ENCODE measurements at regions not wholly inside any gene's neighbourhood (a gene's known extent, or its start where the extent isn't known, plus 50 kb on each side); places are given as distances from the start of the nearest gene placed in this dataset.

- no peak for DNase-seq
These were observed 614.0 kb downstream of the SLC4A3 start for GRCh38 chr2:220241423-220241822.

- DNase-seq: no peak
These were observed 616.1 kb downstream of the SLC4A3 start for GRCh38 chr2:220243571-220243970.

GRCh38 chr2:220246386-220246785 lies 619.0 kb downstream of the SLC4A3 start:
- no peak for DNase-seq

- no peak for DNase-seq
These were observed 620.3 kb downstream of the SLC4A3 start for GRCh38 chr2:220247588-220248350.

- no peak for DNase-seq
These were observed 632.2 kb downstream of the SLC4A3 start for GRCh38 chr2:220259662-220260061.

- DNase-seq: no peak
These were observed 635.9 kb downstream of the SLC4A3 start for GRCh38 chr2:220263300-220263699.

GRCh38 chr2:220269367-220269766 lies 641.9 kb downstream of the SLC4A3 start:
- DNase-seq: no peak

- DNase-seq: no peak
These were observed 643.1 kb downstream of the SLC4A3 start for GRCh38 chr2:220270481-220271070.

GRCh38 chr2:220272656-220273055 lies 645.2 kb downstream of the SLC4A3 start:
- no peak for DNase-seq

GRCh38 chr2:220273082-220273481 lies 645.7 kb downstream of the SLC4A3 start:
- DNase-seq: no peak

GRCh38 chr2:220275454-220275853 lies 648.0 kb downstream of the SLC4A3 start:
- DNase-seq: no peak

- no peak for DNase-seq
These were observed 649.5 kb downstream of the SLC4A3 start for GRCh38 chr2:220276741-220277444.

GRCh38 chr2:220277445-220277975 lies 650.1 kb downstream of the SLC4A3 start:
- DNase-seq: no peak

- DNase-seq: no peak
These were observed 650.6 kb downstream of the SLC4A3 start for GRCh38 chr2:220278022-220278421.

GRCh38 chr2:220279372-220279771 lies 651.9 kb downstream of the SLC4A3 start:
- no peak for DNase-seq

- DNase-seq: no peak
These were observed 652.4 kb downstream of the SLC4A3 start for GRCh38 chr2:220279840-220280239.

GRCh38 chr2:220280736-220281135 lies 653.3 kb downstream of the SLC4A3 start:
- DNase-seq: no peak

GRCh38 chr2:220281771-220282170 lies 654.3 kb downstream of the SLC4A3 start:
- no peak for DNase-seq

- DNase-seq: no peak
These were observed 654.8 kb downstream of the SLC4A3 start for GRCh38 chr2:220282236-220282635.

GRCh38 chr2:220293966-220294365 lies 666.5 kb downstream of the SLC4A3 start:
- DNase-seq: no peak

GRCh38 chr2:220296174-220296573 lies 668.7 kb downstream of the SLC4A3 start:
- no peak for DNase-seq

- DNase-seq: no peak
These were observed 669.7 kb downstream of the SLC4A3 start for GRCh38 chr2:220297093-220297492.

GRCh38 chr2:220300806-220301205 lies 673.4 kb downstream of the SLC4A3 start:
- no peak for DNase-seq

- no peak for DNase-seq
These were observed 675.3 kb downstream of the SLC4A3 start for GRCh38 chr2:220302756-220303155.

Measured in activated T-cell treated with anti-CD3 and anti-CD28 coated beads, Interleukin-2, amount 50 U/mL, for 1 hour (primary cell).